AG04449 (cell line): ENCODE measurements at regions not wholly inside any gene's neighbourhood (a gene's known extent, or its start where the extent isn't known, plus 50 kb on each side); places are given as distances from the start of the nearest gene placed in this dataset.

ENCODE experiments used
- CTCF ChIA-PET: fragments of 350-600 bp; formaldehyde crosslinking; extraction: SDS; loops from one replicate; lab custom pipeline; 2021; ENCODE audit warnings: antibody characterized with exemption; lab: Yijun Ruan, JAX
- POLR2A ChIA-PET: fragments of 400-600, 350-600 bp; formaldehyde crosslinking; extraction: SDS; loops from one replicate; lab custom pipeline; 2020; ENCODE audit warnings: antibody characterized with exemption, inconsistent platforms; lab: Yijun Ruan, JAX
- DNase-seq: peaks from one replicate; pipeline ENCODE4 v3.0.0-alpha.2; 2010; ENCODE audit warnings: low read depth, low spot score
- H3K4me3 ChIP-seq: 2 replicates; pipeline ENCODE4 v1.5.1; 2011; ENCODE audit warnings: low read depth, mild to moderate bottlenecking, control low read depth, low read length
- TF ChIP-seq, protein P1 (sequence below): IDR thresholded peaks from one replicate; pipeline ENCODE4 v1.5.1; 2011; ENCODE audit warnings: mild to moderate bottlenecking, moderate library complexity, low read length, control low read depth, inconsistent platforms; ENCODE audit not compliant: insufficient read depth; ENCODE audit errors: missing control alignments

DNA sequence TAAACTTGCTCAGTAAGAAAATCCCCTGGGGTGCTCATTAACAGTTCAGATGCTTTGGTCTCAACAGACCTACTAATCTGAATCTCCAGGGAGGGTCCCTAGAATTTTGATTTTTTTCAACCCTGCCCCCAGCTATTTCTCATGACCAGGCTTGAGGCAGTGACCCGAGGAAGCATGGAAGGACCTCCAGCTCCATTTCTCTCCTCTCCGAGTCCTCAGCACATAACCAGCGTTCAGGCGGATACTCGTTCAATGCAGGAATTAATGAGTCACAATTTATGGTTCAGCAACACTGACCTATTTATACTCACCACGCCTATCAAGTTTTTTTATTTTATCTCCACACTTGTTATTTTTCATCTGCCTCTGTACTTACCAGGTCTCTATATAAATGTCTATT is 369.2 kb upstream of the CDH4 start:
- TF ChIP-seq, protein P1, sequence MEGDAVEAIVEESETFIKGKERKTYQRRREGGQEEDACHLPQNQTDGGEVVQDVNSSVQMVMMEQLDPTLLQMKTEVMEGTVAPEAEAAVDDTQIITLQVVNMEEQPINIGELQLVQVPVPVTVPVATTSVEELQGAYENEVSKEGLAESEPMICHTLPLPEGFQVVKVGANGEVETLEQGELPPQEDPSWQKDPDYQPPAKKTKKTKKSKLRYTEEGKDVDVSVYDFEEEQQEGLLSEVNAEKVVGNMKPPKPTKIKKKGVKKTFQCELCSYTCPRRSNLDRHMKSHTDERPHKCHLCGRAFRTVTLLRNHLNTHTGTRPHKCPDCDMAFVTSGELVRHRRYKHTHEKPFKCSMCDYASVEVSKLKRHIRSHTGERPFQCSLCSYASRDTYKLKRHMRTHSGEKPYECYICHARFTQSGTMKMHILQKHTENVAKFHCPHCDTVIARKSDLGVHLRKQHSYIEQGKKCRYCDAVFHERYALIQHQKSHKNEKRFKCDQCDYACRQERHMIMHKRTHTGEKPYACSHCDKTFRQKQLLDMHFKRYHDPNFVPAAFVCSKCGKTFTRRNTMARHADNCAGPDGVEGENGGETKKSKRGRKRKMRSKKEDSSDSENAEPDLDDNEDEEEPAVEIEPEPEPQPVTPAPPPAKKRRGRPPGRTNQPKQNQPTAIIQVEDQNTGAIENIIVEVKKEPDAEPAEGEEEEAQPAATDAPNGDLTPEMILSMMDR, result no peak
- ChIA-PET CTCF (interaction anchor here (1.3 kb wide), 1 partner anchor 346 kb away, joined by 3 read pairs; no protein-coding TSS in a partner anchor), POLR2A (no interaction called here)
- H3K4me3 ChIP-seq, result no peak overlapping the region
- no peak for DNase-seq

DNA sequence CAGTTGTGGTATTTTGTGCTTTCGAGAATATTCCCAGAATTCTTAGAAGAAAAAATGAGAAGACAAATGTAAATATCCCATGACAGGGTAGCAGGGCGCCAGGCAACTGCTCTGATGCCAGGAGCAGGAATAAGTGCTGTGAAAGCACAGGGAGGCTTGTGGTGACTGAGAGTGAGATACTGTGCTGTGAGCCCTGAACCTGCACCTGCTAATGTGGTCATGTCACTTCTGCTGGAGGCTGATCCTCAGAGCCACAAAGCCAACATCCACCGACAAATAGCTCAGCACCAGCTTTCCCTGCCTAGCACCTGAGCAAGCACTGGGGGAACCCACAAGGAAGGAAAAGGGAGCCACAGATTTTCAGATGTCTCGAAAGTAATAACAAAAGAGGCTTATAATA is 368.6 kb upstream of the CDH4 start:
- TF ChIP-seq, protein P1, result no peak
- CTCF ChIA-PET, result no interaction called here
- POLR2A ChIA-PET, result no interaction called here
- H3K4me3 ChIP-seq, result no peak overlapping the region
- no peak for DNase-seq

DNA sequence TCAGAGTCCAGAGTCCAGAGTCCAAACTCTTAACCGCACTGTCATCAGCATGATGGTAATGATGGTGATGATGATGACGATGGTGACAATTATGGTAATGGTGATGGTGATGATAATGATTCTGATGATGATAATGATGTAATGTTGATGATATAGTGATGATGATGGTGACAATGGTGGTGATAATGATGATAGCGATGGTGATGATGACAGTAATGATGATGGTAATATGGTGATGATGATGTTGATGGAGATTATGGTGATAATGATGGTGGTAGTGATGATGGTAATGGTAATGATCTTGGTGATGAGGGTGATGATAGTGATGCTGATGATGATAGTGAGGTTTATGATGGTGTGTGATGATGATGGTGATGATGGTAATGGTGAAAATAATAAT is 367.8 kb upstream of the CDH4 start:
- POLR2A ChIA-PET, result no interaction called here
- CTCF ChIA-PET, result no interaction called here
- H3K4me3 ChIP-seq, result no peak overlapping the region
- DNase-seq, result no peak
- TF ChIP-seq, protein P1, result no peak

DNA sequence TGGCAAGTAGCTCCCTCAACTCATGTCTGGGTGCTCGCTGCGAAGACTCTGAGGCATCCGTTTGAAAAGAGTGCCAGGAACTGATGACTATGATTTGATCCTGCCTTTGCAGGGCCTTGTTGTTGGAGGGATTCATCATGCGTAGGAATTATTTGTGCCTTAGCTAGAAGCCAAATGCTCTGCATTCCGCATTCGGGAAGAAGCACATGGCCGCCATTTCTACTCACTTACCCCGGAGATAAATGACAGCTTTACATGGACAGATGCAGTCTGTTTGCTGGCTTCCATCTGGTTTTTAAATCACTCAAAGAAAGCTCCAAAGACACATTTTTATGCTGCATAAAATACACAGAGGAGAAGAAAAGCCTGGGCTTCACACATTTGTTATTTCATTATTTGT is 363.3 kb upstream of the CDH4 start:
- DNase-seq, result no peak
- CTCF ChIA-PET, result no interaction called here
- POLR2A ChIA-PET, result no interaction called here
- TF ChIP-seq, protein P1, result no peak
- H3K4me3 ChIP-seq, result no peak overlapping the region

DNA sequence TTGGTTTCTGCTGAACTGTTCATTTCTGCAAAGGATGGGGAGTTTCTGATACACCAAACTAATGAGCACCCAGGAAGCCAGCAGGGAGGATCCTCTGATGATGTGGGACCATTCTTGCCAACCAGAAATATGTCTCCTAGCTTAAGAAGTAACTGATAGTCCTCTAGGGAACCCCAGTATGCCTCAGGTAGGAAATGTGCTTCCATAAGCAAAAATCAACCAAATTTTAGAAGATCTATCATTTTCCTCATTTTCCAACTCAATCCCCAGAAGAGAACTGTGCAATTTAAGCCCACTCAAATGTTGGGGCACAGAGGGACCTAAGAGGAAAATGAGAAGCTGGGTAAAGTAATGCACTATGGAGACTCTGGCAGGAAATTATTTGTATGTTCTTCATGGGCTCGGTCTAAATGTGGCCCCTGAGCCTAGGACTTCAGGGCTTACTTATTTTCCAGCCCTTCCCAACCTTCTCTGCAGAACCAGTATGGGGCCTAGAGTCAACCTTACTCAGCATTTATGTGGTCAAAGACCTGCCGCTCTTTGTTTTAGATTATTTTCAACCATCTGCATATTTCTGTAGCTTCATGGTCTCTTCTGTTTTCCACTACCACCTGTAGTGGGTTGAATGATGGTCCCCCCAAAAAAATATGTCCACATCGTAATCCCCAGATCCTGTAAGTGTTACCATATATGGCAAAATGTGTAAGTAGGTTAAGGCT is 359.8 kb upstream of the CDH4 start:
- TF ChIP-seq, protein P1, result no peak
- no peak for DNase-seq
- H3K4me3 ChIP-seq, result no peak overlapping the region
- ChIA-PET CTCF (no interaction called here), POLR2A (no interaction called here)

DNA sequence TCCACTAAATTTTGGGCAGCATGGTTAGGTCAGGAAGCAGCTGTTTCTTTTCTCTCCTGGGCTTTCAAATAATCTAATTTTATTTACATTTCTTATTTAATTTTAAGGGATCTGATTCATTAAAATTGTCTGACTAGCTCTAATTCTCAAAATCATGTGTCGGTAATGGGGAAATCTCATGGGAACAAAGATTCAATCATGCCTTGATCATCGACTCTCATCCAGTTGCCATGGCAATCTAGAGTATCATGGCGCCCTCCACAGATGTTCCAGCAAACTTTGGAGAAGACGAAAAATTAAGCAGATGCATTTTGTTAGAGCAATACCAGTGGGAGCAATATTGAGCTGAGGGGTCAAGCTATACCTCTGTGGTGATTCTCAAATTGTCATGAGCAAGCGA is 358.0 kb upstream of the CDH4 start:
- no peak overlapping the region for H3K4me3 ChIP-seq
- POLR2A ChIA-PET, result no interaction called here
- TF ChIP-seq, protein P1, result no peak
- CTCF ChIA-PET, result interaction anchor here (1.1 kb wide), 1 partner anchor 683 kb away, joined by 4 read pairs; no protein-coding TSS in a partner anchor
- DNase-seq, result no peak
